Stimulated activated CD4-positive, alpha-beta T cell treated with anti-CD3 and anti-CD28 coated beads, TNF-alpha, amount 100 ng/mL, for 24 hours (primary cell): ENCODE measurements at regions not wholly inside any gene's neighbourhood (a gene's known extent, or its start where the extent isn't known, plus 50 kb on each side); places are given as distances from the start of the nearest gene placed in this dataset.
"Not testable (repeated sequence)": the region's sequence is repeated elsewhere in the genome, so short reads cannot be mapped to it uniquely, and the experiment has no call there.

Source experiments
- DNase-seq, 3 experiments: peaks; one replicate each; pipeline ENCODE4 v3.0.0-alpha.2; 2020; ENCODE audit warnings: low read depth in 3 of 3

- DNase-seq: no peak
These were observed 128.7 kb downstream of the KBTBD2 start for GRCh38 chr7:32762925-32763293.

- DNase-seq: peak in 1 of 3 experiments; percentile 4
These were observed 129.2 kb downstream of the KBTBD2 start for GRCh38 chr7:32762206-32762924.

DNA sequence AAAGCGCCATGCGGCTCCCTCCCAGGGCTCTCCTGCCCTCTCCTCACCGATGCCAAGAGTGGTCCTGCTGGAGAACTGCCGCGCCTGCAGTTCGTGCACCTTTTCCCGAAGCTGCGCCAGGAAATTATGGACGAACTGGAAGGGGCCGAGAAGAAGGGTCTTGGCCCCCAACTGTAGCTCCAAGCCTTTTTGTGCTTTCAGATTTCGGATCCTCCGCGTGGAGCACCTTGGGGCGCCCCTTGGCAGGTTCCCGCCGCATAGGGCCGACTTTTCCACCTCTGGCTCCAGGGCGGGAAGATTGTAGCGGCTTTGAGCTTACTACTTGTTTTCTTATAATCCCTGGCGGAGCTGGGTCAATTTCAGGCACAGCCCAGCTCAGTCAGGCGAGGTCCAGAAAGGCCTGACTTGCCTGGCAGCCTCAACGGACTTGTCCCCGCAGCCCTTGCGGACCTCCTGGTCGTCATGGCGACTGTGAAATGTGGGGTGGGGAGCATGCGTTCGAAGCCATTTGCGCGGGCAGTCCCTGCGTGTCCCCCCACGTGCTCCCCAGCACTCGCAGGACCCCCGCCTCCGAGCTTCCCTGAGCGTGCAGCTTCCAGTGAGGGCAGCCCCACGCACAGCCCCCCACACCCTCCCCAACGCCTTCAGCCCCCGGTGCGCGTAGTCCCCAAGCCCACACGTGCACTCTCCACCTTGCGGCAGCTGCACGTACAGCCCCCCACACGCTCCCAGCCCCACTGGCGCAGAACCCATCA, 129.9 kb downstream of the KBTBD2 start:
- DNase-seq: no peak

DNA sequence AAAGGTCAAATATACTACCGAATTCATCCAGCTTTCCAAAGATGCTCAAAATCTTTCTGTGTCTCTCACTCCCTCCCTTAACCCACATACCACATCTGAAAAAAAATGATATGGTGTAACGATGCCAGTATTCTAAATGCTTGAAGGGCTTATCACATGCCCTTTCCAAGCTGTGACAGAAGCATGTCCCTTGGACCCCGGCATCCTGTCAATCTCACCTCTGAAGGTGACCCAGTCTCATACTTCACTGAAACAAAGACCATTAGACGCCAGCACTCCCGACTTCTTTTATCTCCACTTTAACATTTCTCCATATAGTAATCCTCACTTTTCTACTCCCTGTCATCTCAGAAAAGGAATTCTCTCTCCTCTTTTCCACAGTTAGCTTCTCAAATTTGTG, 130.8 kb downstream of the KBTBD2 start:
- DNase-seq: not testable (repeated sequence)

GRCh38 chr7:32759859-32760258, 131.7 kb downstream of the KBTBD2 start:
- DNase-seq: not testable (repeated sequence)

- DNase-seq: not testable (repeated sequence)
These were observed 137.7 kb downstream of the KBTBD2 start for GRCh38 chr7:32753872-32754271.

DNA sequence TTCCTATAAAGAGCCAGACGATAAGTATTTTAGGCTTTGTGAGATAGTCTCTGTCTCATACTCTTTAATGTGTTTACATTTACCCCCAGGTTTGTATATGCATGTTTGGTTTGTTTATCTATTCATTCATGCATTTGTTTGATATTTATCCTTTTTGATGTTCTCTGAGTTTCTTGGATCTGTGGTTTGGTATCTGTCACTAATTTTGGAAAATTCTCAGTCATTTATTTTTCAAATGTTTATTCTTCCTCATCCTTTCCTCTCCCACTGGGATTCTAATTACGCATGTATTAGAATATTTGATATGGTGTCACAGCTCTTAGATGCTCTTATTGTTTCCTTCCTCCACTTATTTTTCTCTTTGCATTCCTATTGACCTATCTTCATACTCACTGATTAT, 143.2 kb downstream of the KBTBD2 start:
- not testable (repeated sequence) for DNase-seq

GRCh38 chr7:32747443-32748148, 144.0 kb downstream of the KBTBD2 start:
- not testable (repeated sequence) for DNase-seq

DNA sequence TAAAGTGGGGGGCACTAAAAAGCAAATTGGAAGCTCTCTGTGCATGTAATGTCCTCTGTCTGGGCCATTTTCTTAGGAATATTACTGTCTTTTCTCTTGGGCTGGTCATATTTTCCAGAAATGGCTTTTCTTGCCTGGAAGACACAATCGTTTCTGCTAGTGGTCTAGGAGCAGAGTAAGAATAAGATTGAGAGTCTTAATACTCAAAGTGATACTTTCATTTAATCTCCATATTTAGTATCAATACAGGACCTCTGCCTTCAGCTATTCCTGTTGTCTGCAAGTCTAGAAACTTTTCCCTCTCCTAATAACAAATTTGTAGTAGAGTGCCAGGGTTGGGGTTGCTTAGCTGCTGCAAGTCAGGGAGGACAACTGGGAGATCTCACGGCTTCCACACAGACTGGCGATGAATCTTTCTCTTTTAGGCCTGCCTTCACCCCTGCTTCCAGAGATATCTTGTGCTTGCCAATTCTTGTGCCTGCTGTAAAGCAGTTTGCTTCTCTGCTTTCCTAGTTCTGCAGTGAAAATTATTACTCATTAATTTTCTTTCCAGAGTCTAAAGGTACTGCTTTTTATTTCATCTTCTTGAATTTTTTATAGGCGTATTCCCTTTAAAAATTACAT, 149.6 kb downstream of the KBTBD2 start:
- not testable (repeated sequence) for DNase-seq

DNA sequence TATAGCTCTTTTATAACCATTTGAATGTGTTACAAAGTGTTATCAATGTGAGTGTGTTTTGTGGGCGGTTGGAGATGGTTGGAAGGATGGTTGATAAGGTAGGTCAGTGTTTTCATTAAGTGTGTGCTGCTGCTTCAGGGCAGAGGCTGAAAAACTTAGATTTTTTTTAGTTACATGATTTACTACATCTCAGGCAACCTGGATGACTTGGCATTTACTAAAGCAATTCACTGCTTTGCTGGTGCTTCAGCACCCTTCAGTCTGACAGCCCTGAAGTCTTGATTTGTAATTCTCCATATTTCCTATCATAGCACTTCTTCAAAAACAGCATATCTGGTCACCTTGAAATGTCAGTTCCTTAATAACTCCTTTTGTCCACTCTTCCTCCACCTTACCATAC, 151.8 kb downstream of the KBTBD2 start:
- DNase-seq: not testable (repeated sequence)

DNA sequence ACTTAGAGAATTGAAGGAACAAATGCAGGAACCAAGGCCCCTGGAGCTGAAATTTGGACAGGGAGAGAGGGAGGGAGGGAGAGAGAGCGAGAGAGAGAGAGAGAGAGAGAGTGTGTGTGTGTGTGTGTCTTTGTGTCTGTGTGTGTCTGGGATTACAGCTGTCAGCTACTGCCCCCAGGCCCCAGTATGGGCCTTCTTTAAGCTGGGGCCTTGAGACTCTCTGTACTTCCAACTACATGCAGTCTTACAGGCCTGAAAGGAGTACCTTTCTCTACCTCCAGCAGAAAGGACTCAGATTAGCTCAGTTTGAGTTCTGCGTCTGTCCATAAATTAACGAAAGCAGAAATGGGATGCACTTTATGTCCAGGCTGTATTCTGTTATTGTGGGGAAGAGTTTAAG, 153.2 kb downstream of the KBTBD2 start:
- not testable (repeated sequence) for DNase-seq

GRCh38 chr7:32732767-32733166, 158.8 kb downstream of the KBTBD2 start:
- not testable (repeated sequence) for DNase-seq

- DNase-seq: not testable (repeated sequence)
These were observed 162.3 kb downstream of the KBTBD2 start for GRCh38 chr7:32729335-32729675.

DNA sequence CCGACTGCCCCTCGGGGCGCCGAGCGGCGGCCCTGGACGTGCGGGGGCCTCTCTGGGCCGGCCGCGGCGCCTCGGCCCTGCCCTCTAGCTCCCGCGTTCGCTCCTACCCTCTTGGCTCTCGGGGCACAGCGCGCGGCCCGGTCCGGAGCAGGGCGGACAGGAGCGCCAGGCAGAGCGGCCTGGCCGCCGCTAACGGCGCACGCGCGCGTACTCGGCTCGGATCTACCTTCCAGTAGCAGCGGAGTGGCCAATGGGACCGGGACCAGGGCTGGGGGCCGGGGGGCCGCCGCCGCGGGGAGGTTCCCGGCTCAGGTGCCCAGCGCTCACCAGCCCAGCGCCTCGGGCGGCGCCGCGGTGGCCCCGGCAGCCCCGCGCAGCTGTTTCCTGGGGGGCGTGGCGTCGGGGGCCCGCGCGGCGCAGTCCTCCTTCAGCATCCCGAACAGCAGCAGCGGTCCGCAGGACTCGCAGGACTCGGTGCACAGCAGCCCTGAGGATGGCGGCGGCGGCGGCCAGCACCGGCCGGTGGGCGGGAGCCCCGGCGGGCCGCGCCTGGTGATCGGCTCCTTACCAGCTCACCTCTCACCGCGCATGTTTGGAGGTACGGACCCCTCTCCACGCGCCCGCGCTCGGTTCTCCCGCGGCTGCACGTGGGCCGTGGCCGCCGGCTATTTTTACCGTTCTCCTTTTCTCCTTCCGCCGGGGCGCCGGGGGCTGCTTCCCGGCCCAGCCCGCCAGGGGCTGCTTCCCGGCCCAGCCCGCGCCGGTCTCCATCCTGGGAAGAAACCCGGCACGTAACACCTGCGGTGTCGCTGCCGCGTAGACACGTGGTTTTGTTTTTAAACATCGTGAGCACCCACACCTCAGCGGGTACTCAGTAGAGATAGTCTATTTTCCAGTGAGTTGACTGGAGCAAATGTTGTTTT, 162.9 kb downstream of the KBTBD2 start:
- peak in 2 of 3 experiments; percentile 5 to 40 for DNase-seq

DNA sequence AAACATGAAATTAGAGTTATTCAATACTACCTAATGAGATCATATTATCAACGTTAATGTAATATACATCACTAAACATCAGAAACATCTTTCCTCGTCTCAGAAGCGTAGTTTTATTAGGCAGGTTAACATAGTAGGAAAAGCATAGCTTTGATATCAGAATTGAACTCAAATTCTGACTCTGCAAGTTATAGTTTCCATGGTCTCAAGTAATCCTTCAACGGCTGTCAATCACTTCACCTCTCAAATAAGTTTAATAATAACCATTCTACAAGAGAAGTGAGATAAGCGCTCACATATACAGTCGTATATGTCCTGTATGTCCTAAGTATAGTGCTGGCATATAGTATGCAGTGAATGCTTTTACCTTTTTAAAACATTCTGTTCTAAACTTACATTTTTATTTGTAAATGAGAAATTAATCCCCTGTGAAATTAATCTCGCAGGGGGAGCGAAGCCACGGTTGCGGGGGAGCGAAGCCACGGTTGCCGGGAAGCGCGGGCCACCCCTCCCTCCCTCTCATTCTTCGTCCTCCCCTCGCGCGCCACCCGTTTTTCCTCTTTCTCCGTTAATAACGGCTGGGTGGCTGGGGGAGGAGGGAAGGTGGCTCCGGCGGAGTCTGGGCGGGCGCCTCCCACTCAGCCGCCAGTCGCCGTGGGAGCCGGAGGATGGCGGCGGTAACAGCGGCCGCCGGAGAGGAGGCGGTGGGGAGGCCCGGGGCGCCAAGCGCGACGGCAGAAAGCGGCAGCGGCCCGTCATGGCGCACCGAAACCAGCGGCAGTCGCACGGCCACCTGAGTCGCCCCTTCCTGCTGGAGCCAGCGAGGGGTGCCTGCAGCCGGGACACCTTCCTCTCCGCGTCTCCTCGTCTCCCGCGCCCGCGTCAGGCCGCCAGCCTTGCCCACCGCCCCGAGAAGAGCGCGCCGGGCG, 163.8 kb downstream of the KBTBD2 start:
- DNase-seq: peak in 2 of 3 experiments; percentile 9 to 48

- not testable (repeated sequence) for DNase-seq
These were observed 168.7 kb downstream of the KBTBD2 start for GRCh38 chr7:32722837-32723236.

DNA sequence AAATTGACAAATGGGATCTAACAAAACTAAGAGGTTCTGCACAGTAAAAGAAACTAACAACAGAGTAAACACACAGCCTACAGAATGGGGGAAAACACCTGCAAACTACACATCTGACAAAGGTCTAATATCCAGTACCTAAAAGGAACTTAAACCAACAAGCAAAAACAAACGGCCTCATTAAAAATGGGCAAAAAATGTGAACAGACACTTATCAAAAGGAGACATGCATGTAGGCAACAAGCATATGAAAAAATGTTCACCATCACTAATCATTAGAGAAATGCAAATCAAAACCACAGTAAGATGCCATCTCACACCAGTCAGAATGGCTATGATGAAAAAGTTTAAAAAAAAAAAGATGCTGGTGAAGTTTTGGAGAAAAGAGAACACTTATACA, 197.4 kb downstream of the KBTBD2 start:
- DNase-seq: no peak

DNA sequence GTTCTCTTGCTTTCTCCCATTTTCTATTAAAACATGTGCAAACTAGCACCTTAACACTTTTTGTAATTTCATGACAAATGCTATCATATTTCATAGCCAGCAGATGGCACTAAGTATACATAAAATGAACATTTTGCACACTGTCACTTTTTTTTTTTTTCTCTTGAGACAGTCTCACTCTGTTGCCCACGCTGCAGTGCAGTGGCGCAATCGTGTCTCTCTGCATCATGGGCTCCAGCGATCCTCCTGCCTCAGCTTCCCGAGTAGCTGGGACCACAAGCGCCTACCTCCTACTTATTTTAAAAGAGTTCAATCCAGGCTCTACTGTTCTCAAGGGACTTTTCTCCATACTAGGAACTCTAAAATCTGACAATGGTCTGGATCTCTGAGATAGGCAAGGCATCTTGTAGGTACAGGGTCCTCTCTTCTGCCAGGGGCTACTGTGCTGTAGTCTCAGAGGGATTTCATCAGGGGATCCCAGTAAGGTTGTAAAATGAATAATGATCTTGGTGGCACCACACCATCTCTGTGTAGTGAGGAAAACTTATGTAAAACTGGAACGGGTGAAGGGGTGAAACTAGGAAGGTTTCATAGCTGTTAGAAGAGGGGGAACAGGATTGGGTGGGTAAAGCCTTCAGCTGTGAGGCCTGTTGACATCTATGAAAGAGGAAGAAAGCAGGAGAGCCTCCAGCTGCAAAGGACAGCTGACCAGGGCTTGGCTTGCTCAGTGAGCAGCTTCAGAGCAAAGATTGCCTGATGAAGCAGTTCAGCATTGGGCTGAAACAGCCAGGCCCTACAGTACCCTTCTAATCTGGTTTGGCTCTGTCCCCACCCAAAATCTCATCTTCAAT, 196.9 kb downstream of the AVL9 start:
- DNase-seq: peak in 1 of 3 experiments; percentile 18

- DNase-seq: not testable (repeated sequence)
These were observed 192.8 kb downstream of the AVL9 start for GRCh38 chr7:32688092-32688491.
